ENCODE measurements at regions not wholly inside any gene's neighbourhood (a gene's known extent, or its start where the extent isn't known, plus 50 kb on each side); places are given as distances from the start of the nearest gene placed in this dataset.

GRCh38 chr13:64877176-64877575, 2353.0 kb downstream of the PCDH9 start:
- no peak overlapping the region for H2AK5ac ChIP-seq (ENCODE audit: low read depth, low read length)
- H3K18ac ChIP-seq (ENCODE audit: low read depth, low read length) = no peak overlapping the region
- H3K14ac ChIP-seq (replicated peaks; ENCODE audit: low read depth, low read length) = no peak overlapping the region
- WGBS, 2 experiments (ENCODE audit: extremely low coverage in 2 of 2, insufficient read length in 1 of 2) = no CpG with 5 or more reads among the region's 3 CpGs
- H2AK9ac ChIP-seq (replicated peaks; ENCODE audit: low read depth, low read length, poor library complexity) = no peak overlapping the region
- no peak overlapping the region for H3K23ac ChIP-seq (ENCODE audit: low read depth, low read length)
- H3K9me3 ChIP-seq (ENCODE audit: control insufficient read depth, insufficient read depth, low read length) = no peaks in the 10 kb centered on the region
- H3K79me1 ChIP-seq (ENCODE audit: low read depth in 1 of 2, low read length in 2 of 2) = no peaks in the 10 kb centered on the region
- no peak overlapping the region for H3K56ac ChIP-seq (ENCODE audit: extremely low read depth, insufficient read depth, low read length)
- no peaks in the 10 kb centered on the region for H3K27me3 ChIP-seq (ENCODE audit: control insufficient read depth, insufficient read depth, low read length)
- H4K8ac ChIP-seq (ENCODE audit: low read depth in 2 of 2, low read length in 2 of 2) = no peak overlapping the region
- H4K91ac ChIP-seq (ENCODE audit: insufficient read depth, low read depth, low read length) = no peak overlapping the region
- no peak overlapping the region for H2AFZ ChIP-seq (replicated peaks; ENCODE audit: low read length, poor library complexity)
- TF ChIP-seq, protein P1, sequence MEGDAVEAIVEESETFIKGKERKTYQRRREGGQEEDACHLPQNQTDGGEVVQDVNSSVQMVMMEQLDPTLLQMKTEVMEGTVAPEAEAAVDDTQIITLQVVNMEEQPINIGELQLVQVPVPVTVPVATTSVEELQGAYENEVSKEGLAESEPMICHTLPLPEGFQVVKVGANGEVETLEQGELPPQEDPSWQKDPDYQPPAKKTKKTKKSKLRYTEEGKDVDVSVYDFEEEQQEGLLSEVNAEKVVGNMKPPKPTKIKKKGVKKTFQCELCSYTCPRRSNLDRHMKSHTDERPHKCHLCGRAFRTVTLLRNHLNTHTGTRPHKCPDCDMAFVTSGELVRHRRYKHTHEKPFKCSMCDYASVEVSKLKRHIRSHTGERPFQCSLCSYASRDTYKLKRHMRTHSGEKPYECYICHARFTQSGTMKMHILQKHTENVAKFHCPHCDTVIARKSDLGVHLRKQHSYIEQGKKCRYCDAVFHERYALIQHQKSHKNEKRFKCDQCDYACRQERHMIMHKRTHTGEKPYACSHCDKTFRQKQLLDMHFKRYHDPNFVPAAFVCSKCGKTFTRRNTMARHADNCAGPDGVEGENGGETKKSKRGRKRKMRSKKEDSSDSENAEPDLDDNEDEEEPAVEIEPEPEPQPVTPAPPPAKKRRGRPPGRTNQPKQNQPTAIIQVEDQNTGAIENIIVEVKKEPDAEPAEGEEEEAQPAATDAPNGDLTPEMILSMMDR (conservative IDR thresholded peaks at IDR 0.05; ENCODE audit: low read depth, low read length) = no peak
- H3K4me2 ChIP-seq (ENCODE audit: low read depth, low read length) = no peak overlapping the region
- no peak overlapping the region for H2BK120ac ChIP-seq (ENCODE audit: low read depth, low read length)
- in situ Hi-C loops (cut with MboI; ENCODE audit: low sequenced_read_pairs) (no loop called here), dilution Hi-C loops (cut with HindIII; ENCODE audit: low sequenced_read_pairs, unreplicated experiment) (no loop called here), intact Hi-C loops (cut with micrococcal nuclease) (no loop called here)
- ChIA-PET POLR2A (ENCODE audit: unreplicated experiment) (no interaction called here), CTCF (interaction anchor here (0.5 kb wide), 2 partner anchors 105 to 1714 kb away, joined by 3 to 8 read pairs; no protein-coding TSS in a partner anchor)
- no peak overlapping the region for H3K27ac ChIP-seq (ENCODE audit: insufficient read depth, low read length)
- BruUV-seq (replicated peaks) = no TSS peak
- no peaks in the 10 kb centered on the region for H3K9me1 ChIP-seq (ENCODE audit: insufficient read depth, low read length)
- H4K5ac ChIP-seq (ENCODE audit: low read depth, low read length) = no peak overlapping the region
- H3K4ac ChIP-seq (ENCODE audit: low read depth, low read length) = no peak overlapping the region
- H2BK5ac ChIP-seq (ENCODE audit: low read depth, low read length, poor library complexity, severe bottlenecking) = no peak overlapping the region
- ATAC-seq (ENCODE audit: low read depth) = no peak
- H4K20me1 ChIP-seq (ENCODE audit: insufficient read depth, low read length) = no peaks in the 10 kb centered on the region
- no peaks in the 10 kb centered on the region for H3K4me1 ChIP-seq (ENCODE audit: control insufficient read depth, insufficient read depth, low read length)
- H3K36me3 ChIP-seq (ENCODE audit: control insufficient read depth, insufficient read depth, low read length) = no peaks in the 10 kb centered on the region
- H3K4me3 ChIP-seq (ENCODE audit: insufficient read depth, low read depth, low read length) = no peak overlapping the region
- no peak overlapping the region for H3K9ac ChIP-seq (ENCODE audit: low read depth, low read length)
- H2BK20ac ChIP-seq (ENCODE audit: low read depth, low read length) = no peak overlapping the region
- no peak overlapping the region for H2BK15ac ChIP-seq (ENCODE audit: low read depth, low read length)
- DNase-seq = no peak
